DMS79 treated with DMSO at 0.1 percent for 48 hours (cell line): ENCODE measurements at regions not wholly inside any gene's neighbourhood (a gene's known extent, or its start where the extent isn't known, plus 50 kb on each side); places are given as distances from the start of the nearest gene placed in this dataset.
"Not testable (repeated sequence)": the region's sequence is repeated elsewhere in the genome, so short reads cannot be mapped to it uniquely, and the experiment has no call there.

Experiments used
- DNase-seq: peaks from one replicate; lab custom pipeline; 2025; lab: John Stamatoyannopoulos, UW

DNA sequence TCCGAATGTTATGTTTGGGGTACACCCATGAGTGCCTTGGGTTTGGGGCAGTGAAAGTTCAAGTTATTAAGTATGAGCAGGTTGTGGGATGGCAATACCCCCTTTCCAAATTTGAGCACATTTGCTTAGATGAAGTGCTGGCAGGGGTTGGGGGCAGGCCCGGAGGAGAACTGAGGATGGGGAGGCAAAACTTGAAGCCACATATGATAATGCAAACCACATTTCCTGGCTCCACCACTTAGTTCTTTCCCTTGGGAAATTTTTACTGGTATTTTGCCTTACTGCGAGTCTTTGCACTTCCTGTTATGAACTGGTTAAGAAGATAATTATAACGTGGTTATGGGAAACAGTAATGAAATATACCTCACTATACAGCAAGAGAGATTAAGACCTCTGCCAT lies 336.0 kb upstream of the ONECUT1 start:
- no peak for DNase-seq

DNA sequence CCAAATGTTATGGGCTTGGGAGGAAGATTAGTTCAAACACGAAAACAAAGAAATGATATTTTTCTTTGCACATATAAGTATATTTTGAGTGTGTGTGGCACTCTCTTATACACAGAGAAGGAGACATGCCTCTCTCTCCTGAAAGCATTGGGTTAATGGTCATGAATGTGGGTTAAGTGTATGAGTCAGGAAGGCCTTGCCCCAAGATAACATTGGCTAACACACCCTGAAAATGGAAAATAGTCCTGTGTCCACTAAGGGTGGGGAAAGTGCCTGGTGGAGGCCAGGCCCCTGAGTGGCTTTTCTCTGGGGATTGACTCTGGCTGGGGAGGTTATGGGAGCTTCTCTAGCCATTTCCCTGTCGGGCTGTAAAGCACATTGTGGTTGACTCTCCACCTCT lies 332.7 kb upstream of the ONECUT1 start:
- no peak for DNase-seq

DNA sequence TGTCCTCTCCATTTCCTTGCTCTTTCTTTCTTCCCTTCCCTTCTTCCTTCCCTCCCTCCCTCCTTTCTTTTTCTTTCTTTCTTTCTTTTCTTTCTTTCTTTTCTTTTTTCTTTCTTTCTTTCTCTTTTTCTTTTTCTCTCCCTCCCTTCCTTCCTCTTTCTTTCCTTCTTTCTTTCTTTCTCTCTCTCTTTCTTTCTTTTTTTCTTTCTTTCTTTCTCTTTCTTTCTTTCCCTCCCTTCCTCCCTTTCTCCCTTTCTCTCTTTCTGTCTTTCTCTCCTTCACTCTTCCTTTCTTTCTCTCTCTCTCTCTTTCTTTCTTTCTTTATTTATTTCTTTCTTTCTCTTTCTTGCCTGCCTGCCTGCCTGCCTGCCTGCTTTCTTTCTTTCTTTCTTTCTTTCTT lies 326.8 kb upstream of the ONECUT1 start:
- not testable (repeated sequence) for DNase-seq

DNA sequence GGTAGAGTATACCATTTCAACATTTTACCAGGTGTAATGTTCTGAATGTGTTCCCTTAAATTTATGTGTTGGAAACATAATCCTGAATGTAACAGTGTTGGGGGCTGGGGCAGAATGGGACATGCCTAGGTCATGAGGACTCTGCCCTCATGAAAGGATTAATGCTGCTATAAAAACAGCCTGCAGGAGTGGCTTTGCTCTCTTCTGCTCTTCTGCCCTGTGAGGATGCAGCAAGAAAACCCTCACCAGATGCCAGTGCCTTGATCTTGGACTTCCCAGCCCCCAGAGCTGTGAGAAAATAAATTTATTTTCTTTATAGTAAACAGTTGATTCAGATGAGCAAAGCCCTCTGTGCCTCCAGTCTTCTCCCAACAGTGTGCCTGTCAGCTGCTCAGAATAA lies 326.0 kb upstream of the ONECUT1 start:
- no peak for DNase-seq

DNA sequence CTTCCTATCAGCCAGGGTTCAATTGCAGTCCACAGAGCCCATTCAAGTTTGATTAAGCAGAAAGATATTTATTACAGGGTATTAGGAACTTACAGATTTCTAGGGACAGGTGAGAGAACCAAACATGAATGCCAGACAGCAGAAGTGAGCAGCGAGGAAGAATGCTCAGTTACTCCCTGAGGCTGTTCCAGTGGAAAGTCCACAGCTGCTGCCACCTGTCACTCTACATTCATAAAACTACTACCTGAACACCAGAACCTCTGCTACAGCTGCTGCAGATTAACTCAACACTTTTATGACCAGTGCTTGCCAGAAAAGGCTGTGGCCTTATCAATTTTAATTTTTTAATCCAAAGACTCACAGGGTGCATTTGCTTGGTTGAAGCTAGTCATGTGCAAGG lies 325.4 kb upstream of the ONECUT1 start:
- DNase-seq, result no peak

DNA sequence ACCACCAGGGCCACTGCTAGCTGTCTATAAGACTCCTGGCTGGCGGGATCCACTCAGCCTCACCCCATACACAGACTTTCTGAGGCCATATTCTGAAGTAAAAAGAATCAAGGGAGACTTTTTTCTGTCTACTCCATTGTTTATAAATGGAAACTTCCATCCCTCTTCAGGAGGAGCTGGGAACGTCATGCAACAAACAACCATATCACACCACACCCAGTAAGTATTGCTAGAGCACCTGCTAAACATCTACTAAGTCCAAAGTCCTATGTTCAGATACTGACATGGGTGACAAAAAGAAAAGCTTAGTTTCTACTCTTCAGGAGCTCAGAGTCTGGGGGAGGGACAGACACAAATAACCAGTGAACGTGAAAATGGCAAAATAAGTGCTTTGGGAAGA lies 324.8 kb upstream of the ONECUT1 start:
- DNase-seq, result no peak

DNA sequence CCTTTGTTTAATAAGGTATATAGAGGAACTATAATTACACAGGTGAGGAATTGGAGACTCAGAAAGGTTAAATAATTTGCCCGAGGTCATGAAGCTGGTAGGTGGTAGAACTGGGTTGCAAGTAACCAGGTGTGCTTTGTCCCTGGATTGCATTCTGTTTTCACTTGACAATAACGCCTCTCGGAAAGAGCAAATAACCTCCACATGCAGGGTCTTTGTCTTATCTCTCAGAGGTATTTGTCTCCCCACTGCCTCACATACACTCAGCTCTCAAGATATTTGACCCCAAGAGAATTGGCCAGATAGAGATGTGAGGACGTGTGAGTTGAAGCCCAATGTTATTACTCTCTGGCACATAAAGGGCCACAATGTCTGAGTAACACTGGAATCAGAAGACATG lies 320.9 kb upstream of the ONECUT1 start:
- no peak for DNase-seq

DNA sequence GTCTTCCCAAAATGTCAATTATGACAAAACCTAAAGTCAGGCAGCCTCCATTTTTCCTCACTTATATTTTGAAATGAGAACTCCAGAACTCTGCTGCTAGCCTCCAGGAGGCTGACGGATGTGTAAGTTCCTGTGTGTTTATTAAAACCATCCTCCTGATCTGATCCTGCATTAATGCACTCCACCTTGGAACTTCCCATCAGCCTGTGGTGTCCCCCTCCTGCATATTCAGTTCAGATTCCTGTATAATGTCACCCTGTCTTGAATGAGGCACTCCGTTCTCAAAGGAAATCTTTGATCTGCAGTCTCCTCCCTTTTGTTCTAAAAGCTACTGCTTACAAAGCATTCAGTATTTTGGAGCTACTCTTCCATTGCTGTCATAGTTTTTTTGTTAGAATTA lies 318.2 kb upstream of the ONECUT1 start:
- DNase-seq, result no peak

DNA sequence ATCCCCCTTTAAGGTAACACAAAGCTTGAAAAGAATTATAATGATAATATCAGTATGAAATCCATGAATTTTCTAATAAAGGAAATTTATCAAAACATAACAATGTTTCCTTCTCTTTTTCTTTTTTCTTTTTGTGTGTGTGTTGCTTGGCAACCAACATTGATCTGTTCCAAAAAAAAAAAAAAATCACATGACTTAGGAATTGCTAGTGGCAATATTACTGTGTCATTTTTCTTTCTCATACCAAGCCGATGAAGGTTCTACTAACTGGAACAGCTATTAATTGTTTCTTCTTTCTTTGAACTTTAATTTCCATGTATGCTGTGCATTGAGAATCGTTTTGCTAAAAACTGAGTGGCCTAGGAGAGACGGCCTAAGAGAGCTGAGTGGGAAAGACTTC lies 317.7 kb upstream of the ONECUT1 start:
- no peak for DNase-seq

DNA sequence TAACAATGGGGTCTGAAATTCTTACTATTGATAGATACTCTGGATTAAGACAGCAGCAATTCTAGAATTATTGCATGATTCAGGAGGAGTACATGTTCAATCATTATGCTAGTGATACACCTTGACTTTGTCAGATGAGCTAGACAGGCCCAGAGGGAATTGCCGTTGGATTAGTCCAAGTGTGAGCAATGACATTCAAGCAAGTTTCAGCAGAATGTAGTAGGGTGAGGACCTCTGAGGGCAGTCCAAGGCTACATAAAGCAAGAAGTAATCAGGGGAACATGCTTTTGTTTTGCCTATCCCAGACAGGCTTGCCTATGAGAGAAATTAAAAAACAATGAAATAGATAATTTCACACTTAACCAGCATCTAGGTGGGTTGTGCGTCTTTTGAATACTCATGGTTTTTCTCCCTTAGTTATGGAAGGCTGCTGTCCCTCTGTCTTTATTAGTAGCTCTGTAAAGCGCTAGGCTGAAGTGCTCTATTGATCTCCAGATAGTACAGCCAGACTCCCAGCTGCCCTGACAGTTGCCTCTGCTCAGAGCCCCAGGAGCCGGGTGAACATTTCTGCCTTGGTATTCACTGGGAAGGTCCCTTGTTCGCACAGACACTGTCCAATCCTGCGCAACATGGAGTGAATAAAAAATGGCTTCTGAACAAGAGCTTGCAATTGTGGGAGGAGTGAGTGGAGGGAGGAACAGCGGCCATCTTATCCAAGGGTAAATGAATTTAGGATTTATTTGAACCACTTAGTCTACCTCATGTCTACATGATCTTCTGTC lies 316.6 kb upstream of the ONECUT1 start:
- no peak for DNase-seq

DNA sequence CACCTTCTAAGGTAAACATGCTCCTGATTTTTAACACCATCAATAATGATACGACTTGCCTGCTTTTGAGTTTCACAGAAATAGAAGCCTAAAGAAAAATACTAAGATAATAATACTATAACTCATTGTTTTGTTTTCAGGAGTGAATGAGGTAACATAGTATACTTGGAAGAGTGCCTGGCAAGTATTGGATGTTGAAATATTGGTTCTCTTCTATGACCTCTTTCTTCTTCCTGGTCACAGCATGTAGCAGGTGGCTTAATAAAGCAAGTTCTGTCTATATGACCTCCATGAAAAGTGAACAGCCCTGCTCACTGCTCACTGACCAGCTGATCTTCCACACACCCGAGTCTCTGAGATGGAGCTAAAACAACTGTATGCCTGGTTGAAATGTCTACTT lies 312.3 kb upstream of the ONECUT1 start:
- no peak for DNase-seq

DNA sequence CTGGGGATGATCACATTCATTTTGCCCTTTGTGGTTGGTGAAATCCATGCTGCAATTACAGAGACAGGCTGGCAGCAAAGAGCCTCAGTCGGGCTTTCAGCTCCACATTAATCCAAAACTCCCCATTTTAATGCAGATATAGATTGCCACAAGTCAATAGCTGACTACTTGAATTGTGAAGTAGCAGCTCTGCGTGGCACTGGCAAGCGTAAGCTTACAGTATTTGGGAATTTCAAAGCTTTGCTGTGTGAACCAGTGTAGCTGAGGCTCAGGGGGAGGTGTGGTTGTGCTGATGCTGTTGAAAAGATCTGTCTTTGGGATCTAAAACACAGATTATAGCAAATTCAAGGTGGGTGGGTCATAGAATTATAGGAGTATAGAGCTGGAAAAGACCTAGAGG lies 290.3 kb upstream of the ONECUT1 start:
- no peak for DNase-seq

DNA sequence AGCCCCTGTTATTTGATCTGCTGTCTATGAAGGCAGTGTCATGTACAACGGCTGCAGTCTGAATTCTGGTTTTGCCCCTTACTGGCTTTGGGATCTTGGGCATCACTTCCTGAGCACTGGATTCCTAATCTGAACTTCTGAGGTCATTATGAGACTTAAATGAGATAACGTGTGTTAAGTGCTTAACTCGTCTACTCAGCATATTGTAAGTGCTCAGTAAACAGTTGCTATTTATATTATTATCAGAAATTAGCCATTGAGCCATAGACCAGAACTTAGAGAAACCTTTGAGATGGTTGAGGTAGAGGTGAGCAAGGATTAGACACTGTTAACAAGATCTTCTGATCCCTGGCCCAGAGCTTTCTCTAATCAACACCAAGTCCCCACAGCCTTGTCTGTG lies 284.1 kb upstream of the ONECUT1 start:
- no peak for DNase-seq

DNA sequence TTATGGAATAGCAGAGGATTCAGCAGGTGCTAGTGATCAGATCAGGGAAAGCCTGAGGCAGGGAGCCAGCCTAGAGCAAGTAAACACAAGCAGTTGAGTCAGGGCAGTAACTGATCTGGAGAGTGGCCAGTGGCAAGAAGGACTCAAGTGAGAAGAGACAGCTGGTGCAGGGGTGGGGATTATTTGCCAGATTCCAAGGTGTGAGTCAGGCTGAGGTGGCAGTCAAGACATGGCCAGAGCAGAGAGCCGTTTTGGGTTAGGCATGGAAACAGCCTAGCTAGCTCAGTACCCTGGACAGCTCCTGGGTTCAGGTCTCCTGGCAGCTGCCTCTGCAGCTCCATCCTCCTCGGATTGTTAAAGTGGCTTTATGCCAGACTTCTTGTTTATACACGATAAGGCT lies 281.9 kb upstream of the ONECUT1 start:
- peak; percentile 60 for DNase-seq

DNA sequence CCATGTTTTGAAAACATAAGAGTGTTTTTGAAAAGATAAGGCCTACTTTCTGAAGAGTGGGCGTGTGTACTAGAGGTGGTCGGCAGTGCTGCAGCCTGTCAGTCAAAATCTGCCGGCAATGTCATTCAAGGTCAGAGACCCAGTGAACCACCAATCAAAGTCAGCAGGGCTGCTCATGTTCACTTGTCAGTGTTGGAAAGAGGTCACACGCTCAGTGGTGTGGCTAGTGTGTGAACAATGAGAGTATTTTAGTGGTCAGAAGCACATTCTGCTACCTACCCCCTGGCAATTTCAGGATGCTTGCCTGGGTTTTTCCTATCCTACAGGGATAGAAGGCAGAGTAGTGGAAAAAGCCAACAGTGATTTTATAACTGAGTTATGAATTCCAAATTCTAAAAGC lies 278.5 kb upstream of the ONECUT1 start:
- DNase-seq, result no peak

DNA sequence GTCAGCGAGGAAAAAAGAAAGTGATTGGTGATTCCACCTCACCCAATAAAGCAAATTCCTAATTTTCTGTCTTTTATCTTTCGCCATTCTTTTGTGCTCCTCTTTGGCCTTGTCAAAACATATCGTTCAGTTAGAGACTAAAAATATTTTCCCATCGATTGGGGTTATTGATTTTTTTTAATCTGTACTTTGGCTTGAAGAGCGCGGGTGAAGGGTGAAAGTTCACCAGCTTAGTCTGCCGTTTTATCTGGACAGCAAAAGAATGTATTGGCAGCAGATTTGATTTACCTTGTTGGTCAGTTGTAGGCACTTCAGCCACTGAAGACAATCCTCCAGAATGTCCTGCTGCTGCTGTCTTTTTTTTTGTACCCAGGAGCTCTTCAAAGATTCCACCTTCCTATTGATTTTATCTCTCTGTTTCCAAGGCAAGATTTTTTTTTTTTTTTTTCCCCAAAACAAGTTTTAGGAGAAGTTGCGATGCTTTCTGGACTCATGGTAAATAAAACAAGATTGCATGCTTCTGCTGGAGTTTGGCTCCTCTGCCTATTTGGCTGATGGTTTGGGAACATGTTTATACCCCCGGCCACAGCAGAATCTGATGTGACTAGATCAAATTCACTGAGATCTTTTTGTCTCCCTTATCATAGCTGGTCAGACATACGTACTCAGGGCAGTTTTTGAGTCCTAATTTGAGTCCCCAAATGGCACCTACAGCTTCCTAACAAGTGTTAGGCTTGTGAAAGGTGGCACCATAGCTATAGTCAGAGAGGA lies 269.3 kb upstream of the ONECUT1 start:
- DNase-seq, result no peak

DNA sequence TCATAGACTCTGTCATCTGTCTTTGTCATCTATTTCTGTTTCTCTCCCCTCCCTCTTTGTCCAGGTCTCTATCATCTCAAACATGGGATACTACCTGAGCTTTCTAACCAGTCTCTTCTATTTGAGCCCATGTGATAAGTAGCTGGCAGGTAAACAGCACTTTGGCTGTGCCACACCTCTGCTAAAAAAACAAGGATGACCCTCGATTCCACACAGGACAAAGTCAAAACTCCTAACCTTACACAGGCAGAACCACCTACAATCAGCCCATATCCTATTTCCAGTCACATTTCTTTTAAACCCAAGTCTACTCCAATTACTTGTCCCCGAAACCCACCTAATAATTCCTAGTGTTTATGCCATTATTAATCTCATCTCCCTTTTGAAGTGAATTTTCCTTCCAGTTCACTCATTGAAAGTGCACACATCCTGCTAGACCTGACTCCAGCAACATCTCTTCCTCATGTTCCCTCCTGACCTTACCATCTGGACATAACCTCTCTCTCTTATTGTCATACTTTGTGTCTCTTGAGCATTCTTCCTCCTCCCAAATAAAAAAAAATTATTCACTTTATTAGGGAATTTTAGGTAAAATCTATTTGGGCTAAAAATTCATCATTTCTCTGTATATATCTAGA lies 256.1 kb upstream of the ONECUT1 start:
- no peak for DNase-seq

DNA sequence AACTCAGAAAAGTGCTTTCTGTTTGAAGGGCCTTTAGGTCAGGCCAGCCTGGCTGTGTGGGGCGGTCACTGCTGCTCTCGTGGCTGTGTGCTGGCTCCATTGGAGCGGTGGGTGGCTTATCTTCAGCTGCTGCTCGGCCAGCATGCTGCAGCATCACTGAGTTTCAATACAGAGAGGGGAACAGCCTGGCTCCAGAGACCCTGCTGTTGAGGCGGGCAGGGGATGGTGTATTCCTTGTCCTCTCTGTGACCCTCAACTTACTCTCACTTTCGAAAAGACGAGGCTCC lies 248.5 kb upstream of the ONECUT1 start:
- no peak for DNase-seq

DNA sequence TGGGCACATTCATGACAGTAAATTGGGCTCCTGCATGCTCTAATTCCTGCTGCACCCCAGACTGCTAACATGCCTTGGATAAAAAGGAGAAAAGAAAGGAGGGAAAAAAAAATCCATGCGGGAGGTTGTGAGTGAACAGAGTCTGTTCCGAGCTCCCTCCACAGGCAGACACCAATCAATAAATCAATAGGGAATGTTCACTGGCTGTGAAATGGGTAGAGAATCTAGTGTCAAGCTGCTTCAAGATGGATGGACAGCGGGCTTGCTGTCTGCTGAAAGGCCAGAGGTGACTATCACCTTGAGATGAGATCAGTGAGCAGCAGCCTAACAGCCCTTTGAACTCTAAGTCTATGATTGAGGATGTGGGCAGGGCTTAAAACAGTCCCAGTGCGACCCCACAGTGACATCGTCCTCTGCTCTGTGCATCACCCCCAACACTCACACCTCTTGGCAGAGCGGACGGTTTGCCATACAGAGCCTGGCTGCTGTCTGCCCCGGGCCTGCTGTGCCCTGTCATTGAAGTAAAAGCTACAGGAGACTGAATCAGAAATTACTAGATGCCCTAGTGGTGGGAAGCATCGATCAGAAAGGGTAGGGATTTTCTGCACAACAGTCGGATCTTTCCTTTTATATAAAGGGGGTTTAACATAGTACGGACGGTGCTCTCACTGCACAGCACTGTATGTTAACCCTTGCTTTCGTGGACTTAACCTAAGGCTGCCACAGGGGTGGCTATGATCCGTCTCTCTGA lies 247.9 kb upstream of the ONECUT1 start:
- no peak for DNase-seq

DNA sequence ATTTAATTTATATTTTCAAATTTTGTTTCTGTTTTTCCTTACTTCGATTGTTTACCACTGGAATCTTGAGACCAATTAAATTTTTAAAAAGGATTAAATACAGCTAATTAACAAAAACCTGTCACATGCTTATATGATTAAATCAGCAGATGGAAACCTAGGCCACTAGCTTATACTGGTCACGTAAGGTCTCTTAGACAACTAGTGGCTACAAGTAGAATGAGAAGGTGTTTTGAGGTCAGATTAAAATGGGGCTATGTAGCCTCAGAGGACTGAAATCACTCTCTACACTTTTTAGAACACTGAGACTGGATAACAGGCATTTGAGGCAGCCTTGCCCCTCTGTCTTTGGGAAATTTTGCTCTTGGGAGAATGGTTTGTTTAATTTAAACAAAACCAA lies 246.5 kb upstream of the ONECUT1 start:
- DNase-seq, result no peak

DNA sequence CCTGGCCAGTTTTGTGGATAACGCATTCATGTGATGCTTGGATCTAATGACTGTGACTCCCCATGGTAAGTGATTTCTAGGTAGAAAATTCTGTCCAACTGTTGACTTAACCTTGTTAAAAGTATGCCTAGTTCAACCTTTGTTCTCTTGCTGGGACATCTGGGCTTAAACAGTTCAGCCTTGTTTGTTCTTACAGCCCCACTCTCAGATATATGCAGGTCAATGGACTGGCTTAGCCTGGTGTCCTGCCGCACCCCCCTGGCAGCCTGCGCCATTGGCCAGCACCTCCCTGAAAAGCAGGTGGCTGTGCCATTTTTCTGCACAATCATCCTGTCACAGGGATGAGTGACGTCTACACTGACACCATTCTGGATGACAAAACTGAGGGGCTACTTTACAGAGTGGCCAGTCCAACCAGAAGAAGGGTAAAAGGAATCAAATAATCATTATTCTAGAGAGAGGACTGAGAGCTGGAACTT lies 244.7 kb upstream of the ONECUT1 start:
- no peak for DNase-seq

DNA sequence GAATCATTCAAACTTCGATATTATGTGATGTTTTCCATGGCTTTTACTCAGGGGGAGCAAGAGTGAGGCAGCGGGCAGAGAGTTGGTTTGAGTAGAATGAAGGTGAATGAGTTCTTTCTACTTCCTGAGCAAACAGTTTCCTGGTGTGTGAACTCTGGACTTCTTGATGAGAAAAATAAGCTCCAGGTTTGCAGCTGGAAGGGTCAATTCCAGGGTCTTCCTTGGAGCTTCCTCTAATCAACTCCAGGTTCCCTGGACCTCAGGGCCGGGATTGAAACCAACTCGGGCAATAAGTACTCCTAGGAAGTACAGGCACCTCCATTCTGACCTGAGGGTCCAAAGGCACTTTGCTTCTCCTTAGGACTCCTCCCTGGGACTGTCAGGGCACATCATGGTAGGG lies 243.6 kb upstream of the ONECUT1 start:
- DNase-seq, result no peak

DNA sequence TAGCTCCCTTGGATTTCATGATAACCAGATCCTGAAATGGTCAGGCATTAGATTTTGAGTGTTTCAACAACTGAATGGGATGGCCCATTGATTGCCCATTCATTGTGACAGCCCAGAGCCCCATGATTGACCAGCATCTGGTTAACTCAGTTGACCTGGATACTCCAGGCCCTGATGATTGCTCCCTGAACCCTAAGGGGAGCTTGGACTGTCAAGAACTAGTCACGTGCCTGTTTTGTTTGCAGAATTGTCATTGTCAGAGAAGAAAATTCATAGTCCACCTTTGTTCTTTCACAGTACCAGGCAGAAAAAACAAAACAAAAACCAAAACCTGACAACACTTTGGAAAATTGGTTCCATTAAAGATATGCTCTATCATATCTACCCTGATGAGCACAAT lies 241.3 kb upstream of the ONECUT1 start:
- DNase-seq, result no peak
